Kidney epithelial cell (primary cell): ENCODE measurements at regions not wholly inside any gene's neighbourhood (a gene's known extent, or its start where the extent isn't known, plus 50 kb on each side); places are given as distances from the start of the nearest gene placed in this dataset.

Experiments
- DNase-seq: peaks from one replicate; pipeline ENCODE4 v3.0.0-alpha.2; 2010; ENCODE audit warnings: low read depth
- H3K27me3 ChIP-seq: 2 replicates; pipeline ENCODE4 v1.6.0; 2011; ENCODE audit warnings: low read length; ENCODE audit not compliant: control insufficient read depth, insufficient read depth
- H3K36me3 ChIP-seq: 2 replicates; pipeline ENCODE4 v1.5.1; 2011; ENCODE audit warnings: low read length; ENCODE audit not compliant: control insufficient read depth, insufficient read depth
- H3K4me3 ChIP-seq: 2 replicates; pipeline ENCODE4 v1.5.1; 2011; ENCODE audit warnings: low read depth, mild to moderate bottlenecking, control low read depth, low read length
- TF ChIP-seq, protein P1 (sequence below): IDR thresholded peaks from 2 replicates; pipeline ENCODE4 v1.5.1; 2011; ENCODE audit warnings: mild to moderate bottlenecking, moderate library complexity, low read length, control low read depth, inconsistent platforms; ENCODE audit not compliant: insufficient read depth, poor library complexity, severe bottlenecking

DNA sequence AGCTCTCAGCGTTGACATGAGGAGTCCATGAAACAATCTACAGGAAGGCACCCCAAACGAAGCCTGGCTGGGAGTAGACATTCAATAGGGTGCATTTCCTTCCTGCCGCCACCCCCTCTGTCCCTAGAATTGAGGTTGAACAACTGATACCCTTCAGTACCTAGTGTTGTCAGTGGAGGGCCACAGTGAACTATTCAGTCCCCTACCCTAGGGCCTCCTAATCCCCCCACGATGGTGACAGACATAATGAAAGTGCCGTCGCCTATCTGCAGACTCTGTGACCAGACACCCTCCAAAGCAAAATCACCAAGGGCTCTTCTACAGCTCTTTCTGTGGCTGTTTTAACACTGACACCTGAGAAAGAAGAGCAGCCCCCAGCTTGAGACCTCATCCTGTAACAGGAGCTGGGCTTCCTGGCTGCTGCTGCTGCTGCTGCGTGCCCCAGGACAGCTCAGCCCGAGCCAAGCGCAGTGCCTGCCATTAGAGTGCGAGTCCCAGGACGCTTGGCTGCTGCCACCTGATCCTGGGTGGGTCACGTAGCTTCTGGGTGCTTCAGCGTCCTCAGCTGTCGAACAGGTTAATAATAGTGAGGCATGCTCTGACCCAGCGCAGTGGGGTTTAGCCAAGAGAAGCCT, 183.0 kb downstream of the ZBTB18 start:
- H3K36me3 ChIP-seq: no peaks in the 10 kb centered on the region
- TF ChIP-seq, protein P1, sequence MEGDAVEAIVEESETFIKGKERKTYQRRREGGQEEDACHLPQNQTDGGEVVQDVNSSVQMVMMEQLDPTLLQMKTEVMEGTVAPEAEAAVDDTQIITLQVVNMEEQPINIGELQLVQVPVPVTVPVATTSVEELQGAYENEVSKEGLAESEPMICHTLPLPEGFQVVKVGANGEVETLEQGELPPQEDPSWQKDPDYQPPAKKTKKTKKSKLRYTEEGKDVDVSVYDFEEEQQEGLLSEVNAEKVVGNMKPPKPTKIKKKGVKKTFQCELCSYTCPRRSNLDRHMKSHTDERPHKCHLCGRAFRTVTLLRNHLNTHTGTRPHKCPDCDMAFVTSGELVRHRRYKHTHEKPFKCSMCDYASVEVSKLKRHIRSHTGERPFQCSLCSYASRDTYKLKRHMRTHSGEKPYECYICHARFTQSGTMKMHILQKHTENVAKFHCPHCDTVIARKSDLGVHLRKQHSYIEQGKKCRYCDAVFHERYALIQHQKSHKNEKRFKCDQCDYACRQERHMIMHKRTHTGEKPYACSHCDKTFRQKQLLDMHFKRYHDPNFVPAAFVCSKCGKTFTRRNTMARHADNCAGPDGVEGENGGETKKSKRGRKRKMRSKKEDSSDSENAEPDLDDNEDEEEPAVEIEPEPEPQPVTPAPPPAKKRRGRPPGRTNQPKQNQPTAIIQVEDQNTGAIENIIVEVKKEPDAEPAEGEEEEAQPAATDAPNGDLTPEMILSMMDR: no peak
- peaks cover 7% of the 10 kb centered on the region for H3K27me3 ChIP-seq
- DNase-seq: no peak
- no peak overlapping the region for H3K4me3 ChIP-seq

DNA sequence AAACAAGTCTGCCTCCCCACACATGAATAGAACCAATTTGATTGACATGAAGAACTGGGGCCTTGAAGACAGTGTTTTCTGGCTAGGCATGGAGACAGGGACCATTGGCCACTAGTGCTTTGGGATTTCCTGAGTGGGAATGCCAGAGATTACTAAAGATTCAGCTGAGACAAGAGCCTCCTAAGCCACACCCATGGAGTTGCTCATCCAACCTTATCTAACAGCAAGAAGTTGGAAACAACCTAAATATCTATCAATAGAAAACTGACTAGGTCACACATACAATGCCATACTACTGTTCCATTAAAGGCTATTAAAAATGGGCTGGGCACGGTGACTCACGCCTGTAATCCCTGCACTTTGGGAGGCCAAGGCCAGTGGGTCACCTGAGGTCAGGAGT, 184.1 kb downstream of the ZBTB18 start:
- TF ChIP-seq, protein P1: no peak
- no peak for DNase-seq
- Histone ChIP-seq H3K4me3 (no peak overlapping the region), H3K36me3 (no peaks in the 10 kb centered on the region), H3K27me3 (peaks cover 7% of the 10 kb centered on the region)

DNA sequence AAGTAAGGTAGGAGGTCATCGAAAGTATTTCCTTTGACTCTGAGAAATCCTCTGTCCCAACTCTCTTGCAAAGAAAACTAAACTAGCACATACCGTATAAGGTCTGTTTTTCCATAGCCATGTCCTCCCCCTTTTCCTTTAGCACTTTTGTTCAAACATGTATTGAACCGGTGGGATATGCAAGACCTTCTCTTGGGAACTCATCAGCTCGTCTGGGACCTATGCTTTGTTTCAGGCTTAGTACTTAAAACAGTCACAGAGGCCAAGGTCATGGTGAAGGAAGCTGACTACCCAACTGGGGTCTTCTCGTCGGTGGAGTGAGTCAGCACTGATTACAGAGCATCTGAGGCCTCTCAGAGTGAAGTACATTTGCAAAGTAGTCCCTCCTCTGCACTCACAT, 185.0 kb downstream of the ZBTB18 start:
- Histone ChIP-seq H3K4me3 (no peak overlapping the region), H3K27me3 (peaks cover 7% of the 10 kb centered on the region), H3K36me3 (no peaks in the 10 kb centered on the region)
- DNase-seq: no peak
- TF ChIP-seq, protein P1: no peak

DNA sequence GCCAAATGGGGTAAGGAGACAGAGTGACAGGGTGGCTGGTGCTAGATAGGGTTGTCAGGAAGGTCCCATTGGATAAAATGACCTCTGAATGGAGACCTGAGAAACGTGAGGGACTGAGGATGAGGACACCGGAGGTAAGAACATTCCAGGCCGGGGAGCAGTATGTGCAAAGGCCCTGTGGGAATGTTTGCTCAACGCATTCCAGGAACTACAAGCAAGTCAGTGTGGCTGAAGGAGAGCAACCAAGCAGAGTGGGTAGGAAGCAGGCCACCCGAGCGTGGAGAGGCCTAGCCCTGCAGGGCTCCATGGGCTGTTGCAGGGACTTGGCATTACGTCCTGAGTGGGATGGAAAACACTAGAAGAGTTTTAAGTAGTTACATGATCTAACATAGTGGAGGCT, 185.6 kb downstream of the ZBTB18 start:
- no peaks in the 10 kb centered on the region for H3K36me3 ChIP-seq
- TF ChIP-seq, protein P1: no peak
- DNase-seq: no peak

DNA sequence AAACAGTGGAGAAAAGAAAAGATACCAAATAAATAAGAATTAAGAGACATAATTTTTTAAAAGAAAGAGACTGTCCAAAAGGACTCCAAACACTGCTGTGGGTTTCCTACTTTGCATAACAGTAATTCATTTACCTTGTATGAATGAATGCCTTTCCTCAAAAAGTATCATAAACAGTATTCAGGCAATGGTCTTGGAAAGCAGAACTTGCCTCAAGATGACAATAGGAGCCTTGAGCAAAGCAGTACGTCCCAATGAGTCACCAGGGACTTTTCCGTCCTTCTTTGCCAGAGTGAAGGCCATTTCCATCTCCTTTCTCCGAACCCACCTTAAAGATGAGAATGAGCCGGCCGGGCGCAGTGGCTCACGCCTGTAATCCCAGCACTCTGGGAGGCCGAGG, 186.4 kb downstream of the ZBTB18 start:
- H3K27me3 ChIP-seq: no peaks in the 10 kb centered on the region
- TF ChIP-seq, protein P1: no peak
- DNase-seq: no peak
- H3K4me3 ChIP-seq: no peak overlapping the region
- no peaks in the 10 kb centered on the region for H3K36me3 ChIP-seq

More for the DNA sequence above, 185.6 kb downstream of the ZBTB18 start:
- Histone ChIP-seq H3K4me3 (no peak overlapping the region), H3K27me3 (peaks cover 2% of the 10 kb centered on the region)

DNA sequence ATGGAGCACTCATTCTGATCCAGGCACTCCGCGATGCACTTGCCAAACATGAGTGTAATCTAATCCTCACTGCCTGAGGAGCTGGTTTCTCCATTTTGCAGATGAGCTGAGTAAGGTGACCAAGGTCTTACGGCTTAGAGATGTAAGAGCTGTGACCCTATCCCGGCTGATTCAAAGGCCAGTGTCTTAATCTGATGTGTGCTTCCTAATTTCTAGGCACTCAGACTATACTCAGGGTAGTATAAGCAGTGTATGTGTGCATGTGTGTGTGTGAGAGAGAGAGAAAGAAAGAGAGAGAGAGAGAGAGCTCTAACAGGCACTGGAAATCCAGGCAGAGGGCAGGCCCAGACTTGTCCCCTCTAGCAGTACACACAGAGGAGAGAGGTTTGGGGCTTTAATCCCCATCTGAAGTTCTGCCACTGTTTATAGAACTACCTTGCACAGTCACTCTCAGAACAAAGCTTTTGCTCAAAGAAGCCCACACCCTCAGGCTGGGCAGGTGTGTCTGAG, 188.2 kb downstream of the ZBTB18 start:
- Histone ChIP-seq H3K4me3 (no peak overlapping the region), H3K27me3 (no peaks in the 10 kb centered on the region), H3K36me3 (no peaks in the 10 kb centered on the region)
- TF ChIP-seq, protein P1: no peak
- DNase-seq: no peak
